Activated CD4-positive, alpha-beta T cell treated with anti-CD3 and anti-CD28 coated beads, Interleukin-2, amount 10 ng/mL, durations not matched to agents 7 days and 5 days (primary cell): ENCODE measurements at regions not wholly inside any gene's neighbourhood (a gene's known extent, or its start where the extent isn't known, plus 50 kb on each side); places are given as distances from the start of the nearest gene placed in this dataset.

ENCODE experiments used
- CTCF ChIA-PET: fragments of 350-600 bp; sonication (Branson Sonifier 250); formaldehyde crosslinking; loops from one replicate; lab custom pipeline; 2021; ENCODE audit warnings: antibody characterized with exemption; lab: Charles Lee
- POLR2A ChIA-PET: fragments of 350-600 bp; sonication (Branson Sonifier 250); formaldehyde crosslinking; loops from one replicate; lab custom pipeline; 2021; ENCODE audit warnings: antibody characterized with exemption; lab: Charles Lee
- DNase-seq: peaks from one replicate; pipeline ENCODE4 v3.0.0-alpha.2; 2020
- H3K27ac Mint-ChIP-seq: one replicate; pipeline ENCODE4 v1.8.0; 2021; ENCODE audit warnings: mild to moderate bottlenecking, moderate library complexity, mixed read lengths
- H3K27me3 Mint-ChIP-seq: one replicate; pipeline ENCODE4 v1.8.0; 2021; ENCODE audit warnings: mixed read lengths
- H3K36me3 Mint-ChIP-seq: one replicate; pipeline ENCODE4 v1.8.0; 2021; ENCODE audit warnings: low read depth, mixed read lengths
- H3K4me1 Mint-ChIP-seq: one replicate; pipeline ENCODE4 v1.8.0; 2021; ENCODE audit warnings: mixed read lengths
- H3K4me3 Mint-ChIP-seq: one replicate; pipeline ENCODE4 v1.8.0; 2021; ENCODE audit warnings: mild to moderate bottlenecking, moderate library complexity, mixed read lengths
- H3K9me3 Mint-ChIP-seq: one replicate; pipeline ENCODE4 v1.8.0; 2021; ENCODE audit warnings: mixed read lengths

DNA sequence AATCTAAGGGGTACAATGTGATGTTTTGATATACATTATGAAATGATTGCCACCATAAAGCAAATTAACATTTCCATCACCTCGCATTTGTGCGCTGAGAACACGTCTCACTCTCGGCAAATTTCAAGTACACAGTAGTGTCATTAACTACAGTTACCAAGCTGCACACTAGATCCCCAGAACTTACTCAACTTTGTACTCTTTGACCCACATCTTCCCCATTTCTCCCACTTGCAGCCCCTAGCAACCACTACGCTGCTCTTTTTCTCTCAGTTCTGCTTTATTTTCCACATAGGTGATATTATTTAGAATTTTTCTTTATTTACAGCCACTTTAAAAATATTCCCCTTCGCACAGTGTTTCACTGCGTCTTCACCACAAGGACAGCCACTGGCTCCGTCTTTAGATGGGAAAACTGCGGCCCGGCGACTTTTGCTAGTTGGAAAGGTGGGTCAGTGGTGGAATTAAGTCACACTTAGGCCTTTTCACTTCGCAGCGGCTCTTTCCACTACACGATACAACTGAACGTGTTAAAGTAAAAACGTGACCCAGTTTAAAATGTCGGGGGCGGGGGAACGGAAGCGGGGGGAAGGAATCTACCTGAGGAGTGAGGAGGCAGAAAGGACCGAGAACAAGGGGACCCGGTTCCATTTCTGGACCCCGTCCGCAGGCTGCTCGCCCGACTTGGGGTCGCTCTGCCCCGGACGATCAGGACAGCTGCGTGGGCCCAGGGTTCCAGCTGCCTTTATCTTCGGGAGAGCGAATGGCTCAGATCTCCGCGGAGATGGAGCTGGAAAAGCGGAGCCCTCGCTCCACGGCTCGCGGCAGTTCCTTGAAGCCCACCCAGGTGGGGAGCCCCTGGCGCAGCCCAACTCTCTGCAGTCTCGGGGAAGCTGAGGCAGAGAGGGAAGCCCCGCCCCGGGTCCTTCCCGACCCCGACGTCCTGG, 486.1 kb downstream of the UQCRFS1 start:
- no peak overlapping the region for H3K4me3 Mint-ChIP-seq
- no peak overlapping the region for H3K27ac Mint-ChIP-seq
- ChIA-PET CTCF (no interaction called here), POLR2A (interaction anchor here (0.7 kb wide), 1 partner anchor 289 kb away, joined by 3 read pairs; no protein-coding TSS in a partner anchor)
- DNase-seq = no peak
- H3K9me3 Mint-ChIP-seq = no peaks in the 10 kb centered on the region
- H3K36me3 Mint-ChIP-seq = no peaks in the 10 kb centered on the region
- no peaks in the 10 kb centered on the region for H3K4me1 Mint-ChIP-seq
- peaks cover 43% of the 10 kb centered on the region for H3K27me3 Mint-ChIP-seq

DNA sequence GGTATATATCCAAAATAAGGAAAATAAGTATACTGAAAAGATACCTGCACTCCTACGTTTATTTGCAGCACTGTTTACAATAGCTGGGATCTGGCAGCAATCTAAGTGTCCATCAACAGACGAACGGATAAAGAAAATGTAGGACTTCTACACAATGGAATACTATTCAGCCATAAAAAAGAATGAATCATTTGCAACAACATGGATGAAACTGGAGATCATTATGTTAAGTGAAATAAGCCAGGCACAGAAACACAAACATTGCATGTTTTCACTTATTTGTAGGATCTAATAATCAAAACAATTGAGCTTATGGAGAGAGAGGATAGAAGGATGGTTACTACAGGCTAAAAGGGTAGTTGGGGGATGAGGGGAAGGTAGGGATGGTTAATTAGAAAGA, 494.0 kb downstream of the UQCRFS1 start:
- Mint-ChIP-seq H3K27ac (no peak overlapping the region), H3K4me1 (no peaks in the 10 kb centered on the region), H3K4me3 (no peak overlapping the region), H3K27me3 (peaks cover 10% of the 10 kb centered on the region), H3K9me3 (no peaks in the 10 kb centered on the region), H3K36me3 (no peaks in the 10 kb centered on the region)
- POLR2A ChIA-PET = no interaction called here
- CTCF ChIA-PET = no interaction called here
- DNase-seq = no peak

DNA sequence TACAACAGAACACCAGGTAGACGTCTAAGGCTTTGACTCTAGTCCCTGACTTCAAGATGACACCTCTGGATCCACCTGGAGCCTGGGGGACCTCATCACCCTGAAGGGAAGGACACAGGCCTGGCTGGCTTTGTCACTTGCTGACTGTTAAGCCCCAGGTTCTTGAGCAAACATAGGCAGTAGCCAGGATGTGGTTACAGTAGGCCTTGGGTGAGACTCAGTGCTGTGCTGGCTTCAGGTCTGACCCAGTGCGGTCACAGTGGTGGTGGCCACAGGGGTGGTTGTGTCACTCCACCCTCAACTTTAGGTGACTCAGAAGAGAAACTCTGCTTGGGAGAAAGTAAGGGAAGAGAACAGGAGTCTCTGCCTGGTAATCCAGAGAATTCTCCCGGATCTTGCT, 497.8 kb downstream of the UQCRFS1 start:
- Mint-ChIP-seq H3K9me3 (no peaks in the 10 kb centered on the region), H3K27ac (no peak overlapping the region), H3K27me3 (peaks cover 4% of the 10 kb centered on the region), H3K36me3 (no peaks in the 10 kb centered on the region), H3K4me3 (no peak overlapping the region), H3K4me1 (no peaks in the 10 kb centered on the region)
- DNase-seq = no peak
- ChIA-PET POLR2A (no interaction called here), CTCF (no interaction called here)

DNA sequence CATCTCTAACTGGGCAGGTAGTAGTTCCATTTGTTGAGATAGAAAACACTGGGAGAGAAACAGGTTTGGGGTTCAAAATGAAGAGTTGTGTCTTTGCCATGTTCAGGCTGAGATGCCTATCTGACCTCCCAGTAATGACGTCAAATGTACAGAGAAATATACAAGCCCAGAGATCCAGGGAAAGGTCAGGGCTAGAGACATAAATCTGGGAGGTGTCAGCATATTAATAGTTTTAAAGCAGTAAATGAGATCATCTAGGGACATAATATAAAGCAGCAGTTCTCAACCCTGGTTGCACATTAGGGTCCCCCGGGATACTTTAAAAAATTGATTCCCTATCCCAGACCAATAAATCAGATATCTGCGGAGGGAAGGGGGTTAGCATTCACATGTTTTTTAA, 501.5 kb downstream of the UQCRFS1 start:
- ChIA-PET POLR2A (no interaction called here), CTCF (no interaction called here)
- Mint-ChIP-seq H3K9me3 (no peaks in the 10 kb centered on the region), H3K27ac (no peak overlapping the region), H3K36me3 (no peaks in the 10 kb centered on the region), H3K4me3 (no peak overlapping the region), H3K27me3 (peaks cover 4% of the 10 kb centered on the region), H3K4me1 (no peaks in the 10 kb centered on the region)
- no peak for DNase-seq

DNA sequence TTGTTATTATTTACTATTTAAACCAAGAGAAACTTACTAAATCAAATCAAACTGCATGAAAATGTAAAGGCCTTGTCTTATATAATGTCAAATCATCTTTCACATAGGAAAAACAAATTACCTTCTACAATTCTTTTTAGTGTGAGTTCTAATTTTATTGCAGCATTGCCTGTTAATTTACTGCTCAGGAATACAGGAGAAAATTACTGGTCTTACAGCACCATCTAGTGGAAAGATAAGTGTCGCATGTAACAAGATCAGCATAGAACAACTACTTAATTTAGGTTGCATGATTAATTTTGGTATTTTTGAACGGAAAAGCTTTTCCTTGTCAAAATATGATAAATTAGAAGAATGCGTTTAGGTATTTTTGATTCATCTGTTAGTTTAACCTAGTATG, 502.7 kb downstream of the UQCRFS1 start:
- Mint-ChIP-seq H3K4me3 (no peak overlapping the region), H3K4me1 (no peaks in the 10 kb centered on the region), H3K36me3 (no peaks in the 10 kb centered on the region), H3K9me3 (no peaks in the 10 kb centered on the region), H3K27me3 (no peaks in the 10 kb centered on the region), H3K27ac (no peak overlapping the region)
- ChIA-PET POLR2A (no interaction called here), CTCF (no interaction called here)
- DNase-seq = peak; percentile 27

DNA sequence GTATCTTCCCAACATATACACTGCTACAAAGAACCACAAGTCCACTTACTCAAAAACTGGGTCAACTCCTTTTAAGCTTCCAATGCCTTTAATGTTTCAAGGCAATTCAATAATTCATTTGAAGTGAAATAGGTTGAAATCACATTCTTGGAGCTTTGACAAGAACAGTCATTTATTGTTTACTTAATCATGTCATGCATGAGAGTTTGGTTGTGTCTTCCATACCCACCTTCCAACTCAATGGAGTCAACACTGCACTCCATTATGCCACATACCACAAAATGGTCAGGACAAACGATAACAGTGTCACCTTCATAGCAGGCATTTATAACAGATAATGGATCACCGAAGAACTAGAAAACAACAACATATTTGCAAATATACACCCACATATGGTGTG, 506.3 kb downstream of the UQCRFS1 start:
- Mint-ChIP-seq H3K27me3 (no peaks in the 10 kb centered on the region), H3K4me1 (no peaks in the 10 kb centered on the region), H3K27ac (no peak overlapping the region), H3K4me3 (no peak overlapping the region), H3K36me3 (no peaks in the 10 kb centered on the region), H3K9me3 (no peaks in the 10 kb centered on the region)
- no peak for DNase-seq
- ChIA-PET CTCF (no interaction called here), POLR2A (no interaction called here)

DNA sequence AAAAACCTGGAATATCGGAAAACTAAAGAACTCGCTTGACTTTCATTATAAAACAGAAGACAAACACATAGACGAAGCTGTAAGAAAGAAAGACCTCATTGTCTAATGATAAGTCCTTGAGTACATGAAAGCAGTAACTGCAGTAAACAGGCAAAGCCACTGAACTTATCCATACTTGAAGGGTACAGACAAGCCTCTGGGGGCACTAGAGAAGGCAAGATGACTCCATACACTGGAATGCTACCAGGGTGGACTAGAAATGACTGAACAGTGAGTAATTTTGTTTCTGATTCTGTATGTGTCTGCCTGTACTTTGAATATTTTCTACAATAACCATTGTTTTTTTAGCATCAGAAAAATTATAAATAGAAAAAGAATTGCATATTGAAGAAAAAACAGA, 507.9 kb downstream of the UQCRFS1 start:
- H3K4me3 Mint-ChIP-seq = no peak overlapping the region
- no peak overlapping the region for H3K27ac Mint-ChIP-seq
- no peaks in the 10 kb centered on the region for H3K4me1 Mint-ChIP-seq
- no peaks in the 10 kb centered on the region for H3K27me3 Mint-ChIP-seq
- H3K9me3 Mint-ChIP-seq = no peaks in the 10 kb centered on the region
- no peaks in the 10 kb centered on the region for H3K36me3 Mint-ChIP-seq
- no peak for DNase-seq
- ChIA-PET CTCF (no interaction called here), POLR2A (no interaction called here)

DNA sequence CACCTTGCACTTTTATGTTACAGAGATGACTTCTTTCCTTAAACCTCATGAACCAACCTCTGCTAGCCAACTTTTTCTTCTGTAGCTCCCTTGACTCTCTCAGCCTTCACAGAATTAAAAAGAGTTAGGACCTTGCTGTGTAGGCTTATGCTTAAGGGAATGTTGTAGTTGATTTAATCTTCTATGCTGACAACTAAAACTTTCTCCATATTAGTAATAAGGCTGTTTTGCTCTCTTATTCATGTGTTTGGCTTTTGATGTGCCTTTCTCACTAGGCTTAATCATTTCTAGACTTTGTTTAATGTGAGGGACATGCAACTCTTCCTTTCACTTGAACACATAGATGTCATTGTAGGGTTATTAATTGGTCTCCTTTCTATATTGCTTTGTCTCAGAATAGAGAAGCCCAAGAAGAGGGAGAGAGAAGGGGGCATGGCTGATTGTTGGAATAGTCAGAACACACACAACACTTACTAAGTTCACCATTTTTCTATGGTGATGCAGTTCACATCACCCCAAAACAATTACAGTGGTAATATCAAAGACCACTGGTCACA, 509.5 kb downstream of the UQCRFS1 start:
- ChIA-PET CTCF (no interaction called here), POLR2A (no interaction called here)
- no peak overlapping the region for H3K4me3 Mint-ChIP-seq

DNA sequence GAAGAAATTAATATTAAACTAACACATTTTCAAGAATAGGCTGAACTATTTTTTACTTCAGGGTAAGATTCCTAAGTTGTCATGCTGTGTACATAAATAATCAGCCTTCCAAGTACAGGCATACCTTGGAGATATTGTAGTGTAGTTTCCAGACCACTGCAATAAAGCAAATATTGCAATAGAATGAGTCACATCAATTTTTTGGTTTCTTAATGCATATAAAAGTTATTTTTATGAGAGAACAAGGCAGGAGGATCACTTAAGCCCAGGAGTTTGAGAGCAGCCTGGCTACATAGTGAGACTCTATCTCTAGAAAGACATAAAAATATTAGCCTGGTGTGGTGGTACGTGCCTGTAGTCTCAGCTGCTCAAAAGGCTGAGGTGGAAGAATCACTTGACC, 511.5 kb downstream of the UQCRFS1 start:
- Mint-ChIP-seq H3K4me3 (no peak overlapping the region), H3K4me1 (no peaks in the 10 kb centered on the region), H3K27ac (no peak overlapping the region), H3K9me3 (no peaks in the 10 kb centered on the region), H3K27me3 (peaks cover 4% of the 10 kb centered on the region), H3K36me3 (no peaks in the 10 kb centered on the region)
- CTCF ChIA-PET = no interaction called here
- no peak for DNase-seq
- POLR2A ChIA-PET = no interaction called here

More for the DNA sequence above, 509.5 kb downstream of the UQCRFS1 start:
- Mint-ChIP-seq H3K9me3 (no peaks in the 10 kb centered on the region), H3K27ac (no peak overlapping the region), H3K36me3 (no peaks in the 10 kb centered on the region), H3K27me3 (peaks cover 4% of the 10 kb centered on the region), H3K4me1 (no peaks in the 10 kb centered on the region)
- no peak for DNase-seq

DNA sequence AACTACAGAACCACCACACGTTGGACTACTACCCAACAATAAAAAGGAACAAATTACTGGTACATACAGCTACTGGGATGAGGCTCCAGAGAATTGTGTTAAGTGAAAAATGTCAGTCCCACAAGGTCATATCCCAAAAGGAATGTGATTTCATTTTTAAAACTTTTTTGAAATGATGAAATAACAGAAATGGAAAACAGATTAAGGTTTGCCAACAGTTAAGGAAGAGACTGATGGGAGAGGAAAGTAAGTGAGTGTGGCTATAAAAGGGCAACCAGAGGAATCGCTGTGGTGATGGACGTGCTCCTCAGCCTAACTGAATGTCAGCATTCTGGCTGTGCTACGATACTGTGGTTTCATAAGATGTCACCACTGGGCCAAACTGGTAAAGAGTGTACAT, 512.8 kb downstream of the UQCRFS1 start:
- ChIA-PET POLR2A (no interaction called here), CTCF (no interaction called here)
- H3K27ac Mint-ChIP-seq = no peak overlapping the region
- peaks cover 9% of the 10 kb centered on the region for H3K27me3 Mint-ChIP-seq
- DNase-seq = no peak
- H3K9me3 Mint-ChIP-seq = no peaks in the 10 kb centered on the region
- no peak overlapping the region for H3K4me3 Mint-ChIP-seq
- H3K4me1 Mint-ChIP-seq = no peaks in the 10 kb centered on the region
- H3K36me3 Mint-ChIP-seq = no peaks in the 10 kb centered on the region

DNA sequence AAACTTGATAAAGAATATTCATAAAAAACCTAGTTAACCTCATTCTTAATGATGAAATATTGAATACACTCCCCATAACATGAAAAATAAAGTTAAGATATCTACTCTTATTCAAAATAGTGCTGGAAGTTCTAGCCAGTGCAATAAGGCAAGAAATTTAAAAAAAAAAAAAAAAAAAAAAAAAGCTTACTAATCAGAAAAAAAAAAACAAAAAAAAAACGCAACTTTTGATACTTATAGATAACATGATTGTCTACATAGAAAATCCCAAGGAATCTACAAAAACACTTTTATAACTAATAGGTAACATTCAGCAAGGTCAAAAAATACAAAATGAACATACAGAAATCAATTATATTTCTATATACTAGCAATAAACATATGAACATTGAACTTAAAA, 515.6 kb downstream of the UQCRFS1 start:
- Mint-ChIP-seq H3K9me3 (no peaks in the 10 kb centered on the region), H3K4me3 (no peak overlapping the region), H3K27ac (no peak overlapping the region), H3K4me1 (no peaks in the 10 kb centered on the region), H3K27me3 (peaks cover 9% of the 10 kb centered on the region), H3K36me3 (no peaks in the 10 kb centered on the region)
- CTCF ChIA-PET = interaction anchor here (0.6 kb wide), 1 partner anchor 11 kb away, joined by 3 read pairs; no protein-coding TSS in a partner anchor
- POLR2A ChIA-PET = no interaction called here
- no peak for DNase-seq

DNA sequence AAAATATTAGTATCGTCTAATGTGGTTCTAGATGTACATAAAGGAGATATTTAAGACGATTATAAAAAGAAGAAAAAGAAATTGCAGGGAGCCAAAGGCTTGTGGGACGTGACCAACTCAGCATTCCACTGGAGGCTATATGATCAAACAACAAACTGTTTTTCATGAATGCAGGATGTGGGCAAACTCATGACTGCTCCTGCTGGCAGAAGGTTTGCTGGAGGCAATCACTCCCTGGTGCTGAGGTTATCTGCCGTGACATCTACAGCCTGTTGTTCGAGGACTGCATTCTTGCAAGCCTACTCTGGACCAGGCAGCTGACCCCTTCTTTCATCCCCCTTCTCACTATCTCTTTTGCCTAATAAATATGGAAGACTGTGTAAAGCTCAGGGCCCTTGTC, 518.1 kb downstream of the UQCRFS1 start:
- ChIA-PET POLR2A (no interaction called here), CTCF (no interaction called here)
- Mint-ChIP-seq H3K4me1 (no peaks in the 10 kb centered on the region), H3K4me3 (no peak overlapping the region), H3K27ac (no peak overlapping the region), H3K27me3 (peaks cover 9% of the 10 kb centered on the region), H3K36me3 (no peaks in the 10 kb centered on the region), H3K9me3 (no peaks in the 10 kb centered on the region)
- no peak for DNase-seq

DNA sequence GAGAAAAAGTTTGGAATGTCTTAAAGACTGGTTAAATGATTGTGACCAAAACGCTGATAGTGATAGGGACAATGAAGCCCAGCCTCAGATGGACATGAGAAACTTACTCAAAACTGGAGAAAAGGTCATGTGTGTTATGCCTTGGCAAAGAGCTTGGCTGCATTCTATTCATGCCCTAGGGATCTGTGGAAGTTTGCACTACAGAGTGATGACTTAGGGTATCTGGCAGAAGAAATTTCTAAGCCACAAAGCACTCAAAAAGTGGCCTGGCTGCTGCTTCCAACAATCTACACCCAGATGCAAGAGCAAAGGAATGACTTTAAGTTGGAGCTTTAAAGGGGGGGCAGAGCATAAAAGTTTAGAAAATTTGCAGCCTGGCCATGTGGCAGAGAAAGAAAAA, 521.3 kb downstream of the UQCRFS1 start:
- no peak overlapping the region for H3K4me3 Mint-ChIP-seq
- peaks cover 5% of the 10 kb centered on the region for H3K27me3 Mint-ChIP-seq

More for the DNA sequence above, 521.3 kb downstream of the UQCRFS1 start:
- no peaks in the 10 kb centered on the region for H3K36me3 Mint-ChIP-seq
- ChIA-PET POLR2A (no interaction called here), CTCF (interaction anchor here (1.0 kb wide), 1 partner anchor 63 kb away, joined by 3 read pairs; no protein-coding TSS in a partner anchor)
- H3K9me3 Mint-ChIP-seq = no peaks in the 10 kb centered on the region
- H3K4me1 Mint-ChIP-seq = peaks cover 3% of the 10 kb centered on the region
- H3K27ac Mint-ChIP-seq = no peak overlapping the region
- no peak for DNase-seq
